Nephron (organoid): ENCODE measurements at regions not wholly inside any gene's neighbourhood (a gene's known extent, or its start where the extent isn't known, plus 50 kb on each side); places are given as distances from the start of the nearest gene placed in this dataset.
"Not testable (repeated sequence)": the region's sequence is repeated elsewhere in the genome, so short reads cannot be mapped to it uniquely, and the experiment has no call there.

Experiments
- H3K27ac Mint-ChIP-seq, 3 experiments: 2 replicates each; pipeline ENCODE4 v1.8.0; 2020; ENCODE audit warnings: mixed read lengths in 3 of 3, mild to moderate bottlenecking in 2 of 3, moderate library complexity in 1 of 3
- H3K27me3 Mint-ChIP-seq: 2 replicates; pipeline ENCODE4 v1.8.0; 2021; ENCODE audit warnings: low read depth, mild to moderate bottlenecking, moderate library complexity, mixed read lengths
- H3K36me3 Mint-ChIP-seq: 2 replicates; pipeline ENCODE4 v1.8.0; 2020; ENCODE audit warnings: low read depth, mixed read lengths
- H3K4me1 Mint-ChIP-seq: 2 replicates; pipeline ENCODE4 v1.8.0; 2020; ENCODE audit warnings: mixed read lengths
- H3K4me3 Mint-ChIP-seq, 3 experiments: 2 replicates each; pipeline ENCODE4 v1.8.0; 2020; ENCODE audit warnings: mild to moderate bottlenecking in 3 of 3, mixed read lengths in 3 of 3, moderate library complexity in 2 of 3
- H3K9me3 Mint-ChIP-seq: 2 replicates; pipeline ENCODE4 v1.8.0; 2020; ENCODE audit warnings: mixed read lengths
- TF ChIP-seq, protein P1 (sequence below), 3 experiments: fragments of 200-600 bp; sonication (generic); IDR thresholded peaks; one replicate each; pipeline ENCODE4 v1.5.0; 2021; ENCODE audit warnings: antibody characterized with exemption in 3 of 3; ENCODE audit not compliant: unreplicated experiment in 3 of 3

GRCh38 chr14:35949920-35950513 lies 123.9 kb downstream of the BRMS1L start:
- Mint-ChIP-seq H3K27ac (peak overlapping the region; percentile 19 to 59 (median 29)), H3K27me3 (peaks cover 3% of the 10 kb centered on the region), H3K9me3 (no peaks in the 10 kb centered on the region), H3K4me3 (no peak overlapping the region), H3K36me3 (no peaks in the 10 kb centered on the region), H3K4me1 (peaks cover 6% of the 10 kb centered on the region)
- TF ChIP-seq, protein P1, sequence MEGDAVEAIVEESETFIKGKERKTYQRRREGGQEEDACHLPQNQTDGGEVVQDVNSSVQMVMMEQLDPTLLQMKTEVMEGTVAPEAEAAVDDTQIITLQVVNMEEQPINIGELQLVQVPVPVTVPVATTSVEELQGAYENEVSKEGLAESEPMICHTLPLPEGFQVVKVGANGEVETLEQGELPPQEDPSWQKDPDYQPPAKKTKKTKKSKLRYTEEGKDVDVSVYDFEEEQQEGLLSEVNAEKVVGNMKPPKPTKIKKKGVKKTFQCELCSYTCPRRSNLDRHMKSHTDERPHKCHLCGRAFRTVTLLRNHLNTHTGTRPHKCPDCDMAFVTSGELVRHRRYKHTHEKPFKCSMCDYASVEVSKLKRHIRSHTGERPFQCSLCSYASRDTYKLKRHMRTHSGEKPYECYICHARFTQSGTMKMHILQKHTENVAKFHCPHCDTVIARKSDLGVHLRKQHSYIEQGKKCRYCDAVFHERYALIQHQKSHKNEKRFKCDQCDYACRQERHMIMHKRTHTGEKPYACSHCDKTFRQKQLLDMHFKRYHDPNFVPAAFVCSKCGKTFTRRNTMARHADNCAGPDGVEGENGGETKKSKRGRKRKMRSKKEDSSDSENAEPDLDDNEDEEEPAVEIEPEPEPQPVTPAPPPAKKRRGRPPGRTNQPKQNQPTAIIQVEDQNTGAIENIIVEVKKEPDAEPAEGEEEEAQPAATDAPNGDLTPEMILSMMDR (IDR thresholded peaks at IDR 0.05; ENCODE audit: unreplicated experiment in 3 of 3) = no peak

- H3K9me3 Mint-ChIP-seq, H3K4me1 Mint-ChIP-seq, H3K36me3 Mint-ChIP-seq, H3K4me3 Mint-ChIP-seq, H3K27me3 Mint-ChIP-seq, H3K27ac Mint-ChIP-seq: not testable (repeated sequence)
These were observed 121.8 kb downstream of the BRMS1L start for GRCh38 chr14:35947983-35948382.

- H3K4me3 Mint-ChIP-seq = no peak overlapping the region
These were observed 118.7 kb downstream of the BRMS1L start for GRCh38 chr14:35944847-35945246.

DNA sequence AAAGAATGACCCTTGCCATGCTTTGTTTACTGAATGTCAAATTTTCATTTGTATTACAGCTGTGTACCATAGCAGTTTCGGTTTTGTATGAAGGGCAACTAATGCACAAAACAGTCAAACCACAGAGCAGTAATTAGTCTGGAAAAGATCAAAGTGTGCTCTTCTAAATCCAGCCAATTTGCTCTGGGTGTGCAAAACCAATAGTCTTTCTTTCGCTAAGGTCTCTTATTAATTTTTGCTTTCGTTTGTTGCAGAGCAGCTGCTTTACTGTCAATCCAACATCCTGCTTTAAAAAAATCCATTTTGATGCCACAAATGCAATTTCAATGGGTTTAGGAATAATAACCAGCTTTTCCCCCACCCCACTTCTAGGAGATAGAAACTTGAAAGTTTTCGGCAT lies 114.2 kb downstream of the BRMS1L start:
- no peak overlapping the region for H3K27ac Mint-ChIP-seq
- no peak overlapping the region for H3K4me3 Mint-ChIP-seq
- peaks cover 5% of the 10 kb centered on the region for H3K27me3 Mint-ChIP-seq
- TF ChIP-seq, protein P1 (IDR thresholded peaks at IDR 0.05; ENCODE audit: unreplicated experiment in 3 of 3) = no peak
- H3K36me3 Mint-ChIP-seq = no peaks in the 10 kb centered on the region
- H3K9me3 Mint-ChIP-seq = no peaks in the 10 kb centered on the region
- H3K4me1 Mint-ChIP-seq = no peaks in the 10 kb centered on the region

More at GRCh38 chr14:35944847-35945246, 118.7 kb downstream of the BRMS1L start:
- Mint-ChIP-seq H3K36me3 (no peaks in the 10 kb centered on the region), H3K4me1 (peaks cover under 1% of the 10 kb centered on the region), H3K27me3 (peaks cover 4% of the 10 kb centered on the region), H3K9me3 (no peaks in the 10 kb centered on the region), H3K27ac (no peak overlapping the region)
- TF ChIP-seq, protein P1 (IDR thresholded peaks at IDR 0.05; ENCODE audit: unreplicated experiment in 3 of 3) = no peak

- Mint-ChIP-seq H3K9me3 (no peaks in the 10 kb centered on the region), H3K27me3 (peaks cover 7% of the 10 kb centered on the region), H3K36me3 (no peaks in the 10 kb centered on the region), H3K4me3 (no peak overlapping the region), H3K4me1 (no peaks in the 10 kb centered on the region), H3K27ac (no peak overlapping the region)
- TF ChIP-seq, protein P1 (IDR thresholded peaks at IDR 0.05; ENCODE audit: unreplicated experiment in 3 of 3) = no peak
These were observed 112.6 kb downstream of the BRMS1L start for GRCh38 chr14:35938770-35939169.

- no peak overlapping the region for H3K27ac Mint-ChIP-seq
- TF ChIP-seq, protein P1 (IDR thresholded peaks at IDR 0.05; ENCODE audit: unreplicated experiment in 3 of 3) = no peak
- no peak overlapping the region for H3K4me3 Mint-ChIP-seq
- no peaks in the 10 kb centered on the region for H3K9me3 Mint-ChIP-seq
- no peaks in the 10 kb centered on the region for H3K4me1 Mint-ChIP-seq
- peaks cover 3% of the 10 kb centered on the region for H3K27me3 Mint-ChIP-seq
- H3K36me3 Mint-ChIP-seq = no peaks in the 10 kb centered on the region
These were observed 108.4 kb downstream of the BRMS1L start for GRCh38 chr14:35934499-35934898.
